ENCODE measurements at regions not wholly inside any gene's neighbourhood (a gene's known extent, or its start where the extent isn't known, plus 50 kb on each side); places are given as distances from the start of the nearest gene placed in this dataset.
A peak's percentile ranks its signal among the peaks of the same experiment; 100 is the strongest.

GRCh38 chr1:29883411-29883832 lies 647.1 kb downstream of the PTPRU start:
- Mint-ChIP-seq H3K9me3 (no peaks in the 10 kb centered on the region), H3K36me3 (no peaks in the 10 kb centered on the region), H3K27me3 (ENCODE audit: insufficient read depth, low read depth) (peaks cover 5% of the 10 kb centered on the region), H3K4me1 (peaks cover 6% of the 10 kb centered on the region), H3K4me3 (no peak overlapping the region), H3K27ac (no peak overlapping the region)
- no peak overlapping the region for H2AFZ ChIP-seq (replicated peaks)
- no peak overlapping the region for H3K4me3 ChIP-seq
- no peaks in the 10 kb centered on the region for H3F3A ChIP-seq (ENCODE audit: low read depth)
- no peaks in the 10 kb centered on the region for H3K79me2 ChIP-seq (ENCODE audit: low read depth)
- H3K9ac ChIP-seq = no peak overlapping the region
- no peaks in the 10 kb centered on the region for H3K4me1 ChIP-seq
- H3K4me2 ChIP-seq = no peak overlapping the region
- H4K20me1 ChIP-seq (ENCODE audit: low read depth) = no peaks in the 10 kb centered on the region
- TF ChIP-seq CTCF (IDR thresholded peaks at IDR 0.05) = no peak
- TF ChIP-seq EZH2phosphoT487 (IDR thresholded peaks at IDR 0.05) = no peak
- no peak for TF ChIP-seq EZH2 (IDR thresholded peaks at IDR 0.05)
- no peaks in the 10 kb centered on the region for H3K36me3 ChIP-seq
- no peak overlapping the region for H3K27ac ChIP-seq
- no peaks in the 10 kb centered on the region for H3K9me3 ChIP-seq (ENCODE audit: low read depth)
- no peaks in the 10 kb centered on the region for H3K27me3 ChIP-seq
- peak; percentile 23 for DNase-seq (ENCODE audit: low spot score)

DNA sequence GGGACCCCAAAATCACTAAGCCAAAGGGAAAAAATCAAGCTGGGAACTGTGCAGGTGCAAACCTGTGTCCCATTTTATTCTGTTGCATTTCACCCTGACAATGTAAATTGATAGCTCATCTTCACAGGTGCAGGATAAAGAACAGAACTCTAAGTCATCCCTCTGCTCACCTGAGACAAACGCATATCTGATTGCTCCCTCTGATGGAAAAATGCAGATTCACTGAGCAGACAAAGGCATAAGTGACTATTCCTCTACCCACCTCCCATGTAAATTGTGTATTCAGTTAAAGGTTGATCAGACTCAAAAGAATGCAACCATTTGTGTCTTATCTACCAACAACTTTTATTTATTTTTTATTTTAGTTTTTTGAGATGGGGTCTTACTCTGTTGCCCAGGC lies 644.2 kb downstream of the PTPRU start:
- H3K4me1 ChIP-seq = no peaks in the 10 kb centered on the region
- Mint-ChIP-seq H3K4me1 (peaks cover 6% of the 10 kb centered on the region), H3K9me3 (no peaks in the 10 kb centered on the region), H3K36me3 (no peaks in the 10 kb centered on the region), H3K27ac (no peak overlapping the region), H3K27me3 (ENCODE audit: insufficient read depth, low read depth) (peaks cover 2% of the 10 kb centered on the region), H3K4me3 (no peak overlapping the region)
- DNase-seq (ENCODE audit: low spot score) = no peak
- no peak overlapping the region for H3K9ac ChIP-seq
- no peak overlapping the region for H3K4me2 ChIP-seq
- no peaks in the 10 kb centered on the region for H4K20me1 ChIP-seq (ENCODE audit: low read depth)
- H2AFZ ChIP-seq (replicated peaks) = no peak overlapping the region
- H3K4me3 ChIP-seq = no peak overlapping the region
- no peak overlapping the region for H3K27ac ChIP-seq
- no peak for TF ChIP-seq CTCF (IDR thresholded peaks at IDR 0.05)
- TF ChIP-seq EZH2 (IDR thresholded peaks at IDR 0.05) = no peak
- no peak for TF ChIP-seq EZH2phosphoT487 (IDR thresholded peaks at IDR 0.05)
- no peaks in the 10 kb centered on the region for H3K79me2 ChIP-seq (ENCODE audit: low read depth)
- H3K36me3 ChIP-seq = no peaks in the 10 kb centered on the region
- H3K9me3 ChIP-seq (ENCODE audit: low read depth) = no peaks in the 10 kb centered on the region
- no peaks in the 10 kb centered on the region for H3F3A ChIP-seq (ENCODE audit: low read depth)
- no peaks in the 10 kb centered on the region for H3K27me3 ChIP-seq

GRCh38 chr1:29879217-29879616 lies 642.9 kb downstream of the PTPRU start:
- Histone ChIP-seq H3K4me1 (no peaks in the 10 kb centered on the region), H3K36me3 (no peaks in the 10 kb centered on the region), H4K20me1 (ENCODE audit: low read depth) (no peaks in the 10 kb centered on the region), H3K27ac (no peak overlapping the region), H3K9ac (no peak overlapping the region), H2AFZ (replicated peaks) (no peak overlapping the region), H3K9me3 (ENCODE audit: low read depth) (no peaks in the 10 kb centered on the region), H3K4me2 (no peak overlapping the region), H3K79me2 (ENCODE audit: low read depth) (no peaks in the 10 kb centered on the region), H3F3A (ENCODE audit: low read depth) (no peaks in the 10 kb centered on the region), H3K4me3 (no peak overlapping the region), H3K27me3 (no peaks in the 10 kb centered on the region)
- Mint-ChIP-seq H3K9me3 (no peaks in the 10 kb centered on the region), H3K27me3 (ENCODE audit: insufficient read depth, low read depth) (peaks cover 2% of the 10 kb centered on the region), H3K4me3 (no peak overlapping the region), H3K4me1 (peaks cover 6% of the 10 kb centered on the region), H3K27ac (no peak overlapping the region), H3K36me3 (no peaks in the 10 kb centered on the region)
- TF ChIP-seq EZH2 (IDR thresholded peaks at IDR 0.05) (no peak), CTCF (IDR thresholded peaks at IDR 0.05) (no peak), EZH2phosphoT487 (IDR thresholded peaks at IDR 0.05) (no peak)
- no peak for DNase-seq (ENCODE audit: low spot score)

Measured in neural progenitor cell (in vitro differentiated cells).